DOHH2 (cell line): ENCODE measurements at regions not wholly inside any gene's neighbourhood (a gene's known extent, or its start where the extent isn't known, plus 50 kb on each side); places are given as distances from the start of the nearest gene placed in this dataset.

Experiments used
- H3F3A ChIP-seq: fragments of 200-600 bp; sonication (generic), shearing (Covaris generic); 2 replicates; pipeline ENCODE4 v1.6.0; 2016; ENCODE audit warnings: antibody characterized with exemption, mild to moderate bottlenecking; ENCODE audit not compliant: control insufficient read depth, insufficient read depth
- H3K27ac ChIP-seq: fragments of 200-600 bp; sonication (generic); 2 replicates; pipeline ENCODE4 v1.5.1; 2014; ENCODE audit warnings: low read depth, mild to moderate bottlenecking, low read length, moderate library complexity
- H3K27me3 ChIP-seq: fragments of 200-600 bp; sonication (generic); 2 replicates; pipeline ENCODE4 v1.6.1; 2014; ENCODE audit warnings: mild to moderate bottlenecking, low read length, mixed read lengths; ENCODE audit not compliant: control insufficient read depth
- H3K36me3 ChIP-seq: fragments of 200-600 bp; sonication (generic); 2 replicates; pipeline ENCODE4 v1.6.1; 2014; ENCODE audit warnings: mild to moderate bottlenecking, low read length, moderate library complexity, mixed read lengths; ENCODE audit not compliant: control insufficient read depth
- H3K4me1 ChIP-seq: fragments of 200-600 bp; sonication (generic); 2 replicates; pipeline ENCODE4 v1.6.1; 2014; ENCODE audit warnings: mild to moderate bottlenecking, low read length, mixed read lengths; ENCODE audit not compliant: control insufficient read depth
- H3K4me2 ChIP-seq: fragments of 200-600 bp; sonication (generic); 2 replicates; pipeline ENCODE4 v1.6.0; 2014; ENCODE audit warnings: mild to moderate bottlenecking, low read length, moderate library complexity
- H3K4me3 ChIP-seq: fragments of 200-600 bp; sonication (generic); 2 replicates; pipeline ENCODE4 v1.5.1; 2014; ENCODE audit warnings: mild to moderate bottlenecking, low read length, mixed read lengths
- H3K79me2 ChIP-seq: fragments of 200-600 bp; sonication (generic); 2 replicates; pipeline ENCODE4 v1.6.1; 2014; ENCODE audit warnings: mild to moderate bottlenecking, low read length, mixed read lengths; ENCODE audit not compliant: control insufficient read depth
- H3K9me2 ChIP-seq: fragments of 200-600 bp; sonication (generic); replicated peaks from 2 replicates; pipeline ENCODE4 v1.6.1; 2014; ENCODE audit warnings: mild to moderate bottlenecking, low read length, mixed read lengths; ENCODE audit not compliant: control insufficient read depth
- H3K9me3 ChIP-seq: fragments of 200-600 bp; sonication (generic); 2 replicates; pipeline ENCODE4 v1.6.1; 2014; ENCODE audit warnings: antibody characterized with exemption, low read length, mixed read lengths; ENCODE audit not compliant: control insufficient read depth, insufficient read depth
- H4K20me1 ChIP-seq: fragments of 200-600 bp; sonication (generic); 2 replicates; pipeline ENCODE4 v1.6.0; 2014; ENCODE audit warnings: low read depth, mild to moderate bottlenecking, antibody characterized with exemption, low read length, moderate library complexity; ENCODE audit not compliant: control insufficient read depth, insufficient read depth
- EZH2phosphoT487 ChIP-seq: fragments of 200-600 bp; sonication (generic); IDR thresholded peaks from 2 replicates; pipeline ENCODE4 v1.6.1; 2017; ENCODE audit warnings: borderline replicate concordance, mild to moderate bottlenecking, antibody characterized with exemption, low read length, moderate library complexity, mixed read lengths
- TF ChIP-seq, protein P1 (sequence below): fragments of 200-600 bp; sonication (generic); IDR thresholded peaks from one replicate; pipeline ENCODE4 v1.5.1; 2014; ENCODE audit warnings: antibody characterized with exemption, mild to moderate bottlenecking, low read depth, low read length; ENCODE audit not compliant: poor library complexity, severe bottlenecking

DNA sequence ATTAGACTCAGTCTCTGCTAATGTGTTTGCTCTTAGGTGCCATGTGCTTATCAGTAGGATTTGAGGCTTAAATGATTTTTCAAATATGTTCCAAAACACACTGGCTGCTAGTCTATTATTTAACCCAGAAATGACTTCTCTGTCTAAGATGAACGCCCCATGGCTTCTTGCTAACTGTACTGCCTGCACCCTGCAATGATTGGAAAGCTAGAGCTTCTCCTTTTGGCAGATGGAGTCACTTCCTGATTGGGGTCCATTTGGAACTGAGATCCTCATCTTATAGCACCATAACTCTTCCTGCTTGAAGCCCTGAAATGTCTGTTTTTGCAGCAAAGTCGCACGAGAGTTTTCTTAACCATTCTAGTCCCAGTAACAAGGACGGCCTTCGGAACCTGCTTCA is 186.5 kb upstream of the ADO start:
- no peaks in the 10 kb centered on the region for H3K9me3 ChIP-seq
- no peaks in the 10 kb centered on the region for H3K36me3 ChIP-seq
- peak overlapping the region; percentile 17 for H3K4me3 ChIP-seq
- H3K27ac ChIP-seq: peak overlapping the region; percentile 46
- H3K79me2 ChIP-seq: no peaks in the 10 kb centered on the region
- peaks cover 6% of the 10 kb centered on the region; the same call in 1 of the 2 replicates for H3F3A ChIP-seq
- H3K4me1 ChIP-seq: peaks cover 84% of the 10 kb centered on the region
- no peaks in the 10 kb centered on the region for H3K9me2 ChIP-seq
- H3K27me3 ChIP-seq: no peaks in the 10 kb centered on the region
- H3K4me2 ChIP-seq: peak overlapping the region; percentile 57
- no peaks in the 10 kb centered on the region for H4K20me1 ChIP-seq
- TF ChIP-seq, protein P1, sequence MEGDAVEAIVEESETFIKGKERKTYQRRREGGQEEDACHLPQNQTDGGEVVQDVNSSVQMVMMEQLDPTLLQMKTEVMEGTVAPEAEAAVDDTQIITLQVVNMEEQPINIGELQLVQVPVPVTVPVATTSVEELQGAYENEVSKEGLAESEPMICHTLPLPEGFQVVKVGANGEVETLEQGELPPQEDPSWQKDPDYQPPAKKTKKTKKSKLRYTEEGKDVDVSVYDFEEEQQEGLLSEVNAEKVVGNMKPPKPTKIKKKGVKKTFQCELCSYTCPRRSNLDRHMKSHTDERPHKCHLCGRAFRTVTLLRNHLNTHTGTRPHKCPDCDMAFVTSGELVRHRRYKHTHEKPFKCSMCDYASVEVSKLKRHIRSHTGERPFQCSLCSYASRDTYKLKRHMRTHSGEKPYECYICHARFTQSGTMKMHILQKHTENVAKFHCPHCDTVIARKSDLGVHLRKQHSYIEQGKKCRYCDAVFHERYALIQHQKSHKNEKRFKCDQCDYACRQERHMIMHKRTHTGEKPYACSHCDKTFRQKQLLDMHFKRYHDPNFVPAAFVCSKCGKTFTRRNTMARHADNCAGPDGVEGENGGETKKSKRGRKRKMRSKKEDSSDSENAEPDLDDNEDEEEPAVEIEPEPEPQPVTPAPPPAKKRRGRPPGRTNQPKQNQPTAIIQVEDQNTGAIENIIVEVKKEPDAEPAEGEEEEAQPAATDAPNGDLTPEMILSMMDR: no peak
- no peak for TF ChIP-seq EZH2phosphoT487

DNA sequence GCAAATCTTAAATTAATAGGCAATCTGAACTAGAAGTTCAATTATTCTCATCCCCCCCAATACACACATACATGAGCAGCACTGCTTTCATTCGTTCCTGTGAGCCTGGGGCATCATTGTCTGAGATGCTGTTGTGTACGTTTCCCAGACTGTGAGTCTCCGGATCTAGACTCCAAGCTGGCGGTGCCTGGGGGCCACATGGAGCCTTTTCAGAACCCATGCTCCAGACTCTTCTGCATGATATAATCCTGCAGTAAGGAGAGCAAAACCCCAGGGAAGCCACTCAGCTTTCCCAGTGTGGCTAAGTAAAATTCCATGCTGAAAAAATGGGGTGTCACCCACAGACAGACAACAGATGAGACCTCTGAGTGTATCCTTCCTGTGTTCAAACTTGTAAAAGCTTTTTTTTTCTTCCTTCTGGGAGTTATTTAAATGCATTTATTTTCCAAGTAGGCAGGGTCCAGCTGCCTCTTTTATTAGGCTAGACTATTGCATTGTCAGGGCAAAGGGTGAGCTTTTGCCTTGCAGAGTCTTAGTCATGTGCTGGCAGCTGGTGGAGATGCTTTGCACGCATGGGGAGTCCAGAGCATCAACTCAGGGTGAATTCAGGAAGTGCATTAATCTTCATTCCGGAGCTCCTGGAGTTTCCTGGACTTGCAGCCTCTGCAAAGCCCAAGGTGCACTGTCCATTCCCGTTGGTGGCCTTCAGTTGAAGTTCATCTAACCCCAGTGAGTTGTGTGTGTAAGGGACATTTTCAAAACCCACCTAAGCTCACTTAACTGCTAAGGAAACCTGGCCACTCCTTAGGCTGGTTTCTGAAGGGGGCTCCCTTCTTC is 185.7 kb upstream of the ADO start:
- no peaks in the 10 kb centered on the region for H4K20me1 ChIP-seq
- H3F3A ChIP-seq: peaks cover 6% of the 10 kb centered on the region; the same call in 1 of the 2 replicates
- H3K79me2 ChIP-seq: no peaks in the 10 kb centered on the region
- H3K36me3 ChIP-seq: no peaks in the 10 kb centered on the region
- peak overlapping the region; percentile 57 for H3K4me2 ChIP-seq
- peaks cover 76% of the 10 kb centered on the region for H3K4me1 ChIP-seq
- H3K9me3 ChIP-seq: no peaks in the 10 kb centered on the region
- H3K27ac ChIP-seq: peak overlapping the region; percentile 46
- H3K4me3 ChIP-seq: peak overlapping the region; percentile 17
- TF ChIP-seq EZH2phosphoT487: no peak
- TF ChIP-seq, protein P1: no peak
- H3K9me2 ChIP-seq: no peaks in the 10 kb centered on the region
- no peaks in the 10 kb centered on the region for H3K27me3 ChIP-seq

DNA sequence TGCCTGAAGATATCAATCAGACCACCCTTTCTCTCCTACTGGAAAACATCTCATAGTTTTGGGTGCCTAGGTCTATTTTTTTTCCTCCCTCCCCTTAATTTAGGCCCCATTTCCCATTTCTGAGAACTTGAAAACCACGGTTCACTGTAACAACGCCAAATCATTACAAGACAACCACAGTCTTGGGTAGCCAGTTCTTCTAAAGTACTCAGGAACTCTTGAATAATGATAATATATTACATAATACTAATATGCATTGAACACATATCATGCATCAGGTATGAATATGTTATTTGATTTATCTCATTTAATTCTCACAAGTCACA is 185.1 kb upstream of the ADO start:
- no peak for TF ChIP-seq EZH2phosphoT487
- TF ChIP-seq, protein P1: no peak
- no peaks in the 10 kb centered on the region for H3K27me3 ChIP-seq
- H4K20me1 ChIP-seq: no peaks in the 10 kb centered on the region
- peaks cover 71% of the 10 kb centered on the region for H3K4me1 ChIP-seq
- H3K4me2 ChIP-seq: peak overlapping the region; percentile 57
- H3K36me3 ChIP-seq: no peaks in the 10 kb centered on the region
- H3K4me3 ChIP-seq: no peak overlapping the region
- H3K9me3 ChIP-seq: no peaks in the 10 kb centered on the region
- no peaks in the 10 kb centered on the region for H3K9me2 ChIP-seq
- H3K27ac ChIP-seq: peak overlapping the region; percentile 46
- peaks cover 6% of the 10 kb centered on the region; the same call in 1 of the 2 replicates for H3F3A ChIP-seq
- no peaks in the 10 kb centered on the region for H3K79me2 ChIP-seq
